Thyroid gland (tissue), 4 donors: ENCODE measurements at regions not wholly inside any gene's neighbourhood (a gene's known extent, or its start where the extent isn't known, plus 50 kb on each side); places are given as distances from the start of the nearest gene placed in this dataset.

ENCODE experiments used
- DNase-seq, 2 donors: peaks; one replicate each; pipeline ENCODE4 v3.0.0-alpha.2; 2019
- H3K27ac ChIP-seq, 3 donors: fragments of 200-600 bp; sonication (generic); 1 replicate in 2 of 3; 2 replicates in 1 of 3; pipeline ENCODE4 v1.5.1; 2016 to 2019; ENCODE audit warnings: mild to moderate bottlenecking in 1 of 3, moderate library complexity in 1 of 3
- H3K27me3 ChIP-seq: fragments of 200-600 bp; sonication (generic); one replicate; pipeline ENCODE4 v1.5.1; 2019
- H3K36me3 ChIP-seq, 2 donors: fragments of 200-600 bp; sonication (generic); one replicate each; pipeline ENCODE4 v1.5.1; 2016 to 2019
- H3K4me1 ChIP-seq, 2 donors: fragments of 200-600 bp; sonication (generic); one replicate each; pipeline ENCODE4 v1.5.1; 2017 to 2019
- H3K4me3 ChIP-seq, 3 donors: fragments of 200-600 bp; sonication (generic); replicated peaks in 1 of 3; 1 replicate in 2 of 3; 2 replicates in 1 of 3; pipeline ENCODE4 v1.5.1; 2016; ENCODE audit warnings: mild to moderate bottlenecking in 1 of 3
- H3K9me3 ChIP-seq: fragments of 200-600 bp; sonication (generic); one replicate; pipeline ENCODE4 v1.5.1; 2017
- POLR2A ChIP-seq, 2 donors: fragments of 450-650 bp; IDR thresholded peaks; one replicate each; pipeline ENCODE4 v1.6.1; 2017; ENCODE audit warnings: antibody characterized with exemption in 2 of 2, mild to moderate bottlenecking in 2 of 2, moderate library complexity in 1 of 2
- WGBS, 2 donors: methylation state at CpG; one replicate each; pipeline ENCODE4 v1.1.5; 2017; 5-methylcytosine and 5-hydroxymethylcytosine counted together
- intact Hi-C: fragments of 100-400 bp; cut with DNase I; formaldehyde crosslinking; loops from one replicate; pipeline ENCODE4 v1.15.1; 2023
- TF ChIP-seq, protein P1 (sequence below), 6 experiments: fragments of 200-600 bp in 3 of 6; fragments of 450-650 bp in 3 of 6; sonication (generic) in 3 of 6; IDR thresholded peaks; one replicate each; pipeline ENCODE4 v1.5.1; 2016 to 2019; ENCODE audit warnings: antibody characterized with exemption in 6 of 6, mild to moderate bottlenecking in 2 of 6, inconsistent platforms in 1 of 6, moderate library complexity in 1 of 6

DNA sequence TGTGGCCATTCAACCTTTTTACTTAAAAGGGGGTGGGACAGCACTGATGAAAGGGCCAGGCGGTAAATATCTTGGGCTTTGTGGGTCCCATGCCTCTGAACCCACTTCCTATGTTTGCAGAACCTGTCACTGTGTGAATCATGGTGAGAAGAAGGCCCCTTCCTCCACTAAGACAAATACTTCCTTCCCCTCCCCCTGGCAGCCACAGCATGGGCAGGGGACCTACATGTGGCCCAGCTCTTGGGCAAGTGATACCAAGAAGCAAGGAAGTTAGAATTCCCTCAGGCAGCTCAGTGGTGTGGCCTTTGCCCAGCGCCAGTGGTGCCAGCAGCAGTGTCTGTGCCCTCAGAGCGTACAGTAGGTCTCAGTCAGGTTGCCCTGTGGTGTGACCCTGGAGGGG is 168.6 kb downstream of the TRIM33 start:
- no peak for TF ChIP-seq POLR2A (IDR thresholded peaks at IDR 0.05)
- TF ChIP-seq, protein P1, sequence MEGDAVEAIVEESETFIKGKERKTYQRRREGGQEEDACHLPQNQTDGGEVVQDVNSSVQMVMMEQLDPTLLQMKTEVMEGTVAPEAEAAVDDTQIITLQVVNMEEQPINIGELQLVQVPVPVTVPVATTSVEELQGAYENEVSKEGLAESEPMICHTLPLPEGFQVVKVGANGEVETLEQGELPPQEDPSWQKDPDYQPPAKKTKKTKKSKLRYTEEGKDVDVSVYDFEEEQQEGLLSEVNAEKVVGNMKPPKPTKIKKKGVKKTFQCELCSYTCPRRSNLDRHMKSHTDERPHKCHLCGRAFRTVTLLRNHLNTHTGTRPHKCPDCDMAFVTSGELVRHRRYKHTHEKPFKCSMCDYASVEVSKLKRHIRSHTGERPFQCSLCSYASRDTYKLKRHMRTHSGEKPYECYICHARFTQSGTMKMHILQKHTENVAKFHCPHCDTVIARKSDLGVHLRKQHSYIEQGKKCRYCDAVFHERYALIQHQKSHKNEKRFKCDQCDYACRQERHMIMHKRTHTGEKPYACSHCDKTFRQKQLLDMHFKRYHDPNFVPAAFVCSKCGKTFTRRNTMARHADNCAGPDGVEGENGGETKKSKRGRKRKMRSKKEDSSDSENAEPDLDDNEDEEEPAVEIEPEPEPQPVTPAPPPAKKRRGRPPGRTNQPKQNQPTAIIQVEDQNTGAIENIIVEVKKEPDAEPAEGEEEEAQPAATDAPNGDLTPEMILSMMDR (IDR thresholded peaks at IDR 0.05), result no peak
- no peak for DNase-seq
- WGBS, 2 donors, result 81 to 86% methylated on average over 3 of the region's 3 CpGs
- Histone ChIP-seq H3K27ac (no peak overlapping the region), H3K27me3 (no peaks in the 10 kb centered on the region), H3K36me3 (no peaks in the 10 kb centered on the region), H3K4me1 (peaks cover 3 to 17% of the 10 kb centered on the region in 2 donors), H3K9me3 (no peaks in the 10 kb centered on the region), H3K4me3 (no peak overlapping the region)
- intact Hi-C loops, result loop anchor here (10.0 kb wide), 1 partner anchor 442 kb away; the partner anchor contains the start of gene SIKE1

DNA sequence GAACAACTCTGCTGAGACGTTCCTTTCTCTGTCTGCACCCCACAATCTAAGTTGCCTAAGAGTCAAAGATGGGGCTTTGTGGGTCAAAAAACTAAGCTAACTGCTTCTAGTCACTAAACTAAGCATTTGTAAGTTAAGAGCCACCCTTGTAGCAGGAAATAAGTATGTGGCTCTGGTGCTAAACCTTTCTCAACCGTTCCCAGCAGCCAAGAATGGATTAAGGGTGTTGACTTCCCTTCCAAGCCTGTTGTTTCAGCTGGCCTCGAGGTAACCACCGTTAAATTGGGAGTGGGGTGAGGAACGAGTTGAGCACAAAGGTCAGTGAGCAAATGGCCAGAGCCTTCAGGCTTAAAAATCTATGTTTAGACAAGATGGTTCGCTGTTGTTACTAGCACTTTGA is 169.1 kb downstream of the TRIM33 start:
- intact Hi-C loops, result loop anchor here (10.0 kb wide), 1 partner anchor 443 kb away; the partner anchor contains the start of gene SIKE1

DNA sequence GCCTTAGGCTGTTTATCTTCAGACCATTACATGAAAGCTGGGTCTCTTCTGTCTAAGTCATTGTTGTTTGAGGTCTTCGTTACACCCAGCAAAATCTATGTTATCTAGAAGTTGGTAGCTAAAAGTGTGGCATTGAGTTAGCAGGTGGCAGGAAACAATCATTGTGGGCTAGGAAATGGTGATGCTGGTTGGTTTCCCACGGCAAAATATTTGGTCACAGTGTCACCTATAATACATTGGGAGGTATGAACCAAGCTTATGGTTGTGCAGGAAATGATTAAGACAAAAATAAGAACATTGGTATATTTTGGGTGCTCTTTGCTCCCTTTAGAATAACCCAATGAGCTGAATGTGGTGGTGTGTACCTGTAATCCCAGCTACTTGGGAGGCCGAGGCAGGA is 169.7 kb downstream of the TRIM33 start:
- intact Hi-C loops, result loop anchor here (10.0 kb wide), 1 partner anchor 444 kb away; the partner anchor contains the start of gene SIKE1
- no peak overlapping the region for H3K27ac ChIP-seq
- WGBS, 2 donors, result 88 to 91% methylated on average over 3 of the region's 3 CpGs

More for the DNA sequence above, 169.1 kb downstream of the TRIM33 start:
- TF ChIP-seq POLR2A (IDR thresholded peaks at IDR 0.05), result no peak
- peak overlapping the region in 1 of 3 donors; percentile 33 for H3K27ac ChIP-seq
- no peaks in the 10 kb centered on the region for H3K27me3 ChIP-seq
- H3K9me3 ChIP-seq, result no peaks in the 10 kb centered on the region
- H3K4me3 ChIP-seq, result no peak overlapping the region
- no peaks in the 10 kb centered on the region for H3K36me3 ChIP-seq
- no peak for DNase-seq
- WGBS, 2 donors, result 15 to 21% methylated on average over 6 of the region's 6 CpGs
- peaks cover 3 to 17% of the 10 kb centered on the region in 2 donors for H3K4me1 ChIP-seq

DNA sequence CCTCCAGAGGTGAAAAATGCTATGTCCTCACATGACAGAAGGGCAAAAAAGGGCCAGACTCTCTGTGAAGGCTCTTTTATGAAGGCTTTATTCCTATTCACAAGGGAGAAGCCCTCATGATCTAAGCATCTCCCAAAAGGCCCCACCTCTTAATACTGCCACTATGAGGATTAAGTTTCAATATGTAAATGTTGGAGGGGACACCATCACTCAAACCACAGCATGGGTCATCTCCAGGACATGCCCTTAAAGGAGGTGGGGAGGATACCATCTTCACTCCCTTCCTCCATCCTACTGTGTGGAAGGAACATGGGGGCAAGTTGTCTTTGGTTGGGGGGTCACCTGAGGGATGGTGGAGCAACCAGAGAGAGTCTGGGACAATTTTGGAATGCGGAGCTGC is 170.1 kb downstream of the TRIM33 start:
- no peaks in the 10 kb centered on the region for H3K9me3 ChIP-seq
- TF ChIP-seq, protein P1 (IDR thresholded peaks at IDR 0.05), result no peak
- no peak for TF ChIP-seq POLR2A (IDR thresholded peaks at IDR 0.05)
- intact Hi-C loops, result loop anchor here (10.0 kb wide), 1 partner anchor 444 kb away; the partner anchor contains the start of gene SIKE1
- H3K4me1 ChIP-seq, result peaks cover 3 to 14% of the 10 kb centered on the region in 2 donors
- no peak overlapping the region for H3K4me3 ChIP-seq
- DNase-seq, result no peak
- 83 to 86% methylated on average over 1 of the region's 1 CpG for WGBS, 2 donors
- no peaks in the 10 kb centered on the region for H3K36me3 ChIP-seq
- H3K27me3 ChIP-seq, result no peaks in the 10 kb centered on the region
- no peak overlapping the region for H3K27ac ChIP-seq

More for the DNA sequence above, 169.7 kb downstream of the TRIM33 start:
- no peaks in the 10 kb centered on the region for H3K9me3 ChIP-seq
- no peaks in the 10 kb centered on the region for H3K27me3 ChIP-seq
- no peak for DNase-seq
- peaks cover 3 to 17% of the 10 kb centered on the region in 2 donors for H3K4me1 ChIP-seq
- no peak overlapping the region for H3K4me3 ChIP-seq
- no peaks in the 10 kb centered on the region for H3K36me3 ChIP-seq
- no peak for TF ChIP-seq POLR2A (IDR thresholded peaks at IDR 0.05)
- TF ChIP-seq, protein P1 (IDR thresholded peaks at IDR 0.05), result no peak

GRCh38 chr1:114339379-114339778 is 171.6 kb downstream of the TRIM33 start:
- WGBS, 2 donors, result 77 to 89% methylated on average over 6 of the region's 6 CpGs

More at GRCh38 chr1:114339379-114339778, 171.6 kb downstream of the TRIM33 start:
- Histone ChIP-seq H3K27me3 (no peaks in the 10 kb centered on the region), H3K27ac (no peak overlapping the region), H3K4me3 (no peak overlapping the region), H3K36me3 (no peaks in the 10 kb centered on the region), H3K4me1 (peaks cover 3 to 10% of the 10 kb centered on the region in 2 donors), H3K9me3 (no peaks in the 10 kb centered on the region)
- TF ChIP-seq, protein P1 (IDR thresholded peaks at IDR 0.05), result no peak
- TF ChIP-seq POLR2A (IDR thresholded peaks at IDR 0.05), result no peak
- DNase-seq, result no peak
- intact Hi-C loops, result no loop called here
